RWPE2 (cell line): ENCODE measurements at regions not wholly inside any gene's neighbourhood (a gene's known extent, or its start where the extent isn't known, plus 50 kb on each side); places are given as distances from the start of the nearest gene placed in this dataset.

Experiments used
- ATAC-seq: fragments of 200-7000 bp; cut with Tn5 transposase; 3 replicates; pipeline ENCODE4 v1.9.1; 2021; ENCODE audit warnings: low read depth
- DNase-seq: peaks from one replicate; pipeline ENCODE4 v3.0.0-alpha.2; 2020; ENCODE audit warnings: low spot score
- H3K27ac ChIP-seq: fragments of 450-650 bp; 2 replicates; pipeline ENCODE4 v1.5.1; 2017; ENCODE audit warnings: mild to moderate bottlenecking; ENCODE audit not compliant: poor library complexity, severe bottlenecking
- H3K27me3 ChIP-seq: fragments of 250-450 bp; sonication (Bioruptor Pico); 2 replicates; pipeline ENCODE4 v1.5.1; 2021; ENCODE audit warnings: mild to moderate bottlenecking, moderate library complexity; ENCODE audit not compliant: insufficient read depth, poor library complexity, severe bottlenecking
- H3K36me3 ChIP-seq: fragments of 250-450 bp; sonication (Bioruptor Pico); 2 replicates; pipeline ENCODE4 v1.5.1; 2020; ENCODE audit warnings: low read depth, mild to moderate bottlenecking, moderate library complexity
- H3K4me1 ChIP-seq: fragments of 250-450 bp; sonication (Bioruptor Pico); 2 replicates; pipeline ENCODE4 v1.5.1; 2021; ENCODE audit warnings: mild to moderate bottlenecking, moderate library complexity; ENCODE audit not compliant: insufficient read depth, poor library complexity, severe bottlenecking
- H3K4me3 ChIP-seq: fragments of 250-450 bp; sonication (Bioruptor Pico); 2 replicates; pipeline ENCODE4 v1.5.1; 2021; ENCODE audit warnings: mild to moderate bottlenecking, moderate library complexity; ENCODE audit not compliant: severe bottlenecking
- H3K9me3 ChIP-seq: fragments of 250-450 bp; sonication (Bioruptor Pico); 2 replicates; pipeline ENCODE4 v1.5.1; 2021; ENCODE audit warnings: mild to moderate bottlenecking, moderate library complexity; ENCODE audit not compliant: severe bottlenecking
- CTCF ChIP-seq: fragments of 450-650 bp; IDR thresholded peaks from one replicate; pipeline ENCODE4 v1.5.1; 2017; ENCODE audit warnings: mild to moderate bottlenecking, moderate library complexity; ENCODE audit not compliant: poor library complexity, severe bottlenecking

DNA sequence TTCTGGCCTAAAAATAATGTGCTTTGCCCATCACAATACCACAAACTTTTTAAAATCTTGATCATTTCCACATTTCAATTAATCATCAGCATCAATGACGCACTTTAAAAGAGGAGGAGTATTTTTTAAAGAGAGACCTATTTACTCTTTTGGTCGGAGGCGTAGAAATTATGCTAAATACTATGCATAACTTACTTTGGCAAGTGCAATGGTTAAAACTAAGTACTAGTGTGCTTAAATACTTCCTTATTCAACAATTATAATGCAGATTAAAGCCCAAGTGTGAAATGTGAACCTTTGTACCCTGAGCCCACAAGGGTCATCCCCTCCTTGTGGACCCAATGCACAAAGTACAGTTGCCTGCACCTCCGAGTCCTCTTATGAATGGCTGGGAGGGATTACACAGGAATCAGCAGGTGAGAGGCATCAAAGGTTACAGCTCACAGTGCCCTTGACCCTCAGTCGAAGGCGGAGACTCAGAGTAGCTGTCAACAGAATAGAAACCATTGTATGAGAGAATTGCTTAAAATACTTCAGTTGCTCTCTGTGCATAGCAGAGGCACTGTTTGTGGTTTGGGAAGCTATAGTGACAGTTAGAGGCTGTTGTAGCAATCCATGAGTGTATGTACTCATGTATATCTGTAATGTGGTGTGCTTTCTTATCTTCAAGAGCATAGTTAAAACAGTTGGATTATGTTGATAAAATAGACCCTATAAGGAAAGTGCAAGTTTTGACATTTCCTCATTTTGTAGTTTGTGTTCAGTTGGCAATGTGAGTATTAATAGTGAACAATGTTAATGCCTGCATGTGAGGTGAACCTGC, 151.7 kb upstream of the ITGA4 start:
- no peak for TF ChIP-seq CTCF
- Histone ChIP-seq H3K36me3 (no peaks in the 10 kb centered on the region), H3K27me3 (no peaks in the 10 kb centered on the region), H3K9me3 (no peaks in the 10 kb centered on the region), H3K27ac (no peak overlapping the region), H3K4me1 (no peaks in the 10 kb centered on the region), H3K4me3 (no peak overlapping the region)
- ATAC-seq (no peak), DNase-seq (no peak)

GRCh38 chr2:181306785-181307184, 150.4 kb upstream of the ITGA4 start:
- H3K9me3 ChIP-seq = no peaks in the 10 kb centered on the region
- H3K4me3 ChIP-seq = no peak overlapping the region
- no peak overlapping the region for H3K27ac ChIP-seq
- H3K4me1 ChIP-seq = no peaks in the 10 kb centered on the region
- H3K36me3 ChIP-seq = no peaks in the 10 kb centered on the region
- H3K27me3 ChIP-seq = no peaks in the 10 kb centered on the region
- no peak for ATAC-seq
- no peak for TF ChIP-seq CTCF
- no peak for DNase-seq

DNA sequence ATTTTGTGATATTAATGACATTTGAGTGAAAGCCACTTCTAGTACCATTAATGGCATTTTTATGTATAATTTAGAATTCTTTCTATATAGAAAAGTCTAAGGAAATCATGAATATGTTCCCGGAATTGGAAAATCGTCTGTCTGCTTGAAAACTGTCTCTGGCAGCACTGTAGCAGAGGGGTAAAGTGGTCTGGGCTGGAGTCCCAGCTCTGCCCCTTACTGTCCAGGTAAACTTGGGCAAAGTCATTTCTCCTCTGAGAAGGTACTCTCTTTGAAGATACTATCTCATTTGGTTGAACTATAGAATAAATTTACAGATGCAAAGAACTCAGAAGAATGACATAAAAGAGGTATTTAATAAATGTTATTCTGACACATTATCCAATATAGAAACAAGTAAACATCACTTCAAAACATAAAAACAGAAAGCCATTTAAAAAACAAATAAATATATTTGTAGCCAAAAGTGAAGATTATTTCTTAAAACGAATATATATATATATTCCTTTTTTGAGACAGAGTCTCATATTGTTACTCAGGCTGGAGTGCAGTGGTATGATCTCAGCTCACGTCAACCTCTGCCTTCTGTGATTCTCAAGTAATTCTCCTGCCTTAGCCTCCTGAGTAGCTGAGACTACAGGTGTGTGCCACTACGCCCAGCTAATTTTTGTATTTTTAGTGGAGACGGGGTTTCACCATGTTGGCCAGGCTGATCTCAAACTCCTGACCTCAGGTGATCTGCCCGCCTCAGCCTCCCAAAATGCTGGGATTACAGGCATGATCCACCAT, 149.8 kb upstream of the ITGA4 start:
- Histone ChIP-seq H3K27me3 (no peaks in the 10 kb centered on the region), H3K27ac (no peak overlapping the region), H3K4me3 (no peak overlapping the region), H3K4me1 (no peaks in the 10 kb centered on the region), H3K36me3 (no peaks in the 10 kb centered on the region), H3K9me3 (no peaks in the 10 kb centered on the region)
- DNase-seq (no peak), ATAC-seq (no peak)
- no peak for TF ChIP-seq CTCF

DNA sequence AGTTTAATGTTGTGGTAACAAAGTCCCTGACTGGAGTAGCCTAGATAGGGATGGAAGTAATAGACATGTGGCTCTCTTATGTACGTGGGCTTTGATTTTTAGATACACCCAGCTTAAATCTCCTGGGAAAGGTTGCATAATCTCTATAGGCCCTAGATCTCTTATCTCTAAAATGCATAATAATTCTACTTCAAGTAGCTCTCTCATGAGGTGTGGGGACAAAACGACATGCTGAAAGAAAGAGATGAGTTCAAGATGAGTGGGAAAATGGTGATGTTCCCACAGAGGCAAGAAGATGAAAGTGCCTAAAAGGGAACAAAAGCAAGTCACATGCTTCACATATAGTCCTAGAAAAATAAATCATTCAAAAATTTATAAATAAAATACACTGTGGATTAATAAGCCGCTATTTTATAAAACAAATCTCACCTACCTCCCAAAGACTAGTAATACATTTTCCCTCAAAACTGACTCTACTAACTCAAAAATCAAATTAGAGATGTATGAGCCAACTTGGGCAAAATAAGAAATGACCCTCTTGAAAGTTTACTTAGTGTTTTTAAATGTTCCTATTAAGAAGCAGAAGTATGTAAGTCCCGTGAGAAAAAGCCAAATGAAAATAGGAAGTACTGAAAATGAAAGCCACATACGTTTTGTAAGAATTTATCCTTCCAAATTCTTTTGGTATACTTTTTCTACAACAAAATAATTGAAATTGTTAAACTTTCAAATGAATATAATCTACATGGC, 148.2 kb upstream of the ITGA4 start:
- DNase-seq = no peak
- no peak overlapping the region for H3K27ac ChIP-seq

More for the DNA sequence above, 148.2 kb upstream of the ITGA4 start:
- H3K36me3 ChIP-seq = no peaks in the 10 kb centered on the region
- H3K4me3 ChIP-seq = no peak overlapping the region
- no peak for TF ChIP-seq CTCF
- ATAC-seq = no peak
- no peaks in the 10 kb centered on the region for H3K27me3 ChIP-seq
- no peaks in the 10 kb centered on the region for H3K9me3 ChIP-seq
- H3K4me1 ChIP-seq = no peaks in the 10 kb centered on the region
